GM21423 (cell line): ENCODE measurements at regions not wholly inside any gene's neighbourhood (a gene's known extent, or its start where the extent isn't known, plus 50 kb on each side); places are given as distances from the start of the nearest gene placed in this dataset.
"Not testable (repeated sequence)": the region's sequence is repeated elsewhere in the genome, so short reads cannot be mapped to it uniquely, and the experiment has no call there.

Source experiments
- ATAC-seq: cut with Tn5 transposase; IDR thresholded peaks from one replicate; pipeline ENCODE4 v1.9.1; 2021; ENCODE audit warnings: mild to moderate bottlenecking, moderate library complexity; ENCODE audit not compliant: unreplicated experiment

DNA sequence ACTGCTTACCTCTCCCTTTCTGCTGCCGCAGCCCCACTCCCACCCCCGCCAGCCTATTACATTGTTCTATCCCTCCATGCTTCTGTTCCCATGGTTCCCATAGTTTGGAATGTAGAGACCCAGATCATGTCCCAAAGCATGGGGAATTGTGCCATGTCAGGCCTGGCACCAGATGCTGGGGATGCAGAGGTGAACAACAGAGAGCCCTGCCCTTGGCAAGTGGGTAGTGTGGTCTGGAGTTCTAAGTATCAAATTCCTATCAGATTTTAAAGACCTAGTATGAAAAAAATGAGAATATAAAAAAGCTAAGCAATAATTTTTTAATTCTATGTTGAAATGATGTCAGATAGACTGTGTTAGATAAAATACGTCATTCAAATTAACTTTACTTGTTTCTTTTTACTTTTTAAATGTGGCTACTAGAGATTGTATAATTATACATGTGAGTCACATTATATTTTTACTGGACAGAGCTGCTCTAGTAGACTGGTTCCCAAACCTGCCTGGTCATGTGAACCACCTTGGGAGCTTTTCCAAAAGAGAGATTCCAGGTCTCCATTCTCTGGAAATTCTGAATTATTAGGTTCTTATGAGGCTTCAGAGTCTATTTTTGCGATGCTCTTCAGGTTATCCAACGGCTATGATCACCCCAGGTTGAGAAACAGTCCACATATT is 113.0 kb upstream of the DAB1 start:
- ATAC-seq: no peak

DNA sequence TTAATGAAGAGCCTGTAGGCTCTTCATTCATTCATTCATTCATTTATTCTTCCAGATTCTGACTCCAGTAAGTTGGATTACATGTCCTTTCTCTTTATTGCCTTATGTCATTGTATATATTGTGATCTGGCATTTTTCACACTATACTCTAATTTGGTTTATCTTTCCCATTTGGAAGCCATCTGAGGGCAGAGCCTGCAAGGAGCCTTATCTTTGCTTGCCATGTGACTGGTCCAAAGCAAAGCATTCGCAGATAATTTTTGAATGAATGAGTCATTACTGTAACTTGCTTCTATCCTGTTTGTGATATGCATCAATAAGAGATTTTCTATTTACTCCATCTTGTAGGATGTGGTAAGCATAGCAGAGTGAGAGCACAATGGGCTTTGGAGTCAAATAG is 108.4 kb upstream of the DAB1 start:
- no peak for ATAC-seq

DNA sequence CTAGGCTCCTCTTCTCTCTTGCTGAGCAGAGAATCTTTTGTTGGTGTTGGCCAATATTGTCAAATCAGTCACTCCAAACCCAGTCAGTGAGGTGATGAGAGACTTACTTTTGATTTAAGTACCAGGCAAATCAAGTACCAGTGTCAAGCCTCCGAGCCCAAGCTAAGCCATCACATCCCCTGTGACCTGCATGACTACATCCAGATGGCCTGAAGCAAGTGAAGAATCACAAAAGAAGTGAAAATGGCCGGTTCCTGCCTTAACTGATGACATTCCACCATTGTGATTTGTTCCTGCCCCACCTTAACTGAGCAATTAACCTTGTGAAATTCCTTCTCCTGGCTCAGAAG is 107.0 kb upstream of the DAB1 start:
- ATAC-seq: not testable (repeated sequence)

DNA sequence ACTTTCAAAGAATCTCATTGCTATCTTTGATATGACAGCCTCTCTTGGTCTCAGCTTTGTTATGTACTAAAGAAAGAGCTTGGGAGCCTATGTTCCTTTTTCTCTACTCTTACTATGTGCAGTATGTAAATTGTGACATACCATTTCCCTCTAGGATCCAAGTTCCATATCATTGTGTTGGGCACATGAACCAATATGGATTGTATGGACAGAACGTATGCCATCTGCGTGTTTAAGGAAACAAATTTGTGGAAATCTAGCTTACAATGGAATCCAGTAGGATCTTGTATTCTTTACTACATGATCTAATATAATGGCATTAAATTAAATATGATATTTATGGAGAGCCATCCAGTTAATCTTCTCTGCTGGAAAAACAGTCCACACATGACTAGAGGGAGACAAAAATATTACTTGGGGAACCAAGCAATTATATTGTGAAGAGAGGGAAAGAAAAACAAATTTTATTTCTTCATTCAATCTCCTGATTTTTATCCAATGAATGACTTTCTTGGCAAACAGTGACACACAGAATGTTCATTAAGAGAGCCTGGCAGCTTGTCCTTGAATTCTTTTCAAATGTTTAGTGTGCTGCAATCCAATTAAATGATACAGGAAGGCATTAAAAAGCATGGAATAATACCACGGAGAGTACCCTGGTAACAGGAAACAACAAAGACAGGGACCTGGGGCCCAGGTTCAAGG is 106.5 kb upstream of the DAB1 start:
- ATAC-seq: no peak

DNA sequence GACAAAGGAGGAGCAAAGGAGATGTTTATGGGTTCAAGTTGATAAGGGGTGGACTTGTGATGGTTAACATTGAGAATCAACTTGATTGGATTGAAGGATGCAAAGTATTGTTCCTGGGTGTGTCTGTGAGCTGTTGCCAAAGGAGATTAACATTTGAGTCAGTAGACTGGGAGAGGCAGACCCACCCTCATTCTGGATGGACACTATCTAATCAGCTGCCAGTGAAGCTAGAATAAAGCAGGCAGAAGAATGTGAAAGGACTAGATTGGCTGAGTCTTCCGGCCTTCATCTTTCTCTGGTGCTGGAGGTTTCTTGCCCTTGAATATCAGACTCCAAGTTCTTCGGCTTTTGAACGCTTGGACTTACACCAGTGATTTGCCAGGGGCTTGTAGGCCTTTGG is 98.7 kb upstream of the DAB1 start:
- ATAC-seq: no peak

DNA sequence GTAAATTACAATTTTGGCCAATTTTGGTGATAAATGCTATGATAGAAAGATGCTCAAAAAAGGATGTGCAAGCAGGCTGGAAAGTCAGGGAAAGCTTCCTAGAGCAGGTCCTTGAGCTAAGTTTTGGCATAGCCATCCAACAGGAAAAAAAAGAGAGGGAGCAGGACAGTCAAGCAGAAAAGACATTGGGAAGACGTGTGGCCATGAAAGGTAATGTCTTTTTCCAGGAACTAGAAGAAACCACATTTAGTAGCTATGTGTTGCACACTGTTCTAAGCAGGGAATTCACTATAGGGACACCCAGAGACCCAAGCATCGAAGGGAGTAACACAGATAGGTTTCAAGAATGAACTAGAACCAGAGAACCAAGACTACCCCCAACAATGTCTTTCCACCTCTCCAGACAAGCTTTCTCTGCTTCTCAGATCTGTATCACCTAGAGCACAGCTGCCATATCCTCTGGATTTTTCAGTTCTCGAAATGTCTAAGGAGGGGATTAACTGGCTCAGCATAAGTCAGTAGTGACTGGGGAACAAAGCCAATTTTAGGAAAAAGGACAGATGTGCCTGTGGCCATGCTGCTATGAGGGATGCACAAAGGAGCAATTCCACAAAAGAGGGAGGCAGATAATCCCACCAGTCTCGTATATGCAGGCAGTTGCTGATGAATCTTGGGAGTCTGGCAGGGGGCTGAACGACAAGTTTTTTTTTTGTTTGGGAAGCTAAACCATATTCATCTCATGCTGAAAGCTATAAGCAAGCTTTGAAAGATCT is 97.1 kb upstream of the DAB1 start:
- no peak for ATAC-seq

DNA sequence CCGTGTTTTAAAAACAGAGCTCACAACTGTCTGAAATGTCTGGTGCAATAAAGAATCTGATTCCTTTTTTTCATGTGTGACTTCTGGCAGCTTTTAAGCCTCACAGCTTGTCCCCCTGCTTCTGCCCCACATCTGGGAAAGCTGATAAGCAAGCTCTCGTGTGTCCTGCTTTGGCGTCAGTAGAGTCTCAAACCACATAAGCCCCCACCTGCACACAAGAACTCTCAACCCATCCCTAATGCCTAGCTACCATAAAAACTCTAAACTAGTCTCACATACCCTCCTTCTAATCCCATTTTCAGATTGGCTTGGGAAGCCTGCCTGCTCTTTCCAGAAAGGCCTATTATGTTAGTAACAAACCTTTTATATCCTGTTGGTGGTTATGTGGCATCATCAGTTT is 94.6 kb upstream of the DAB1 start:
- ATAC-seq: no peak

DNA sequence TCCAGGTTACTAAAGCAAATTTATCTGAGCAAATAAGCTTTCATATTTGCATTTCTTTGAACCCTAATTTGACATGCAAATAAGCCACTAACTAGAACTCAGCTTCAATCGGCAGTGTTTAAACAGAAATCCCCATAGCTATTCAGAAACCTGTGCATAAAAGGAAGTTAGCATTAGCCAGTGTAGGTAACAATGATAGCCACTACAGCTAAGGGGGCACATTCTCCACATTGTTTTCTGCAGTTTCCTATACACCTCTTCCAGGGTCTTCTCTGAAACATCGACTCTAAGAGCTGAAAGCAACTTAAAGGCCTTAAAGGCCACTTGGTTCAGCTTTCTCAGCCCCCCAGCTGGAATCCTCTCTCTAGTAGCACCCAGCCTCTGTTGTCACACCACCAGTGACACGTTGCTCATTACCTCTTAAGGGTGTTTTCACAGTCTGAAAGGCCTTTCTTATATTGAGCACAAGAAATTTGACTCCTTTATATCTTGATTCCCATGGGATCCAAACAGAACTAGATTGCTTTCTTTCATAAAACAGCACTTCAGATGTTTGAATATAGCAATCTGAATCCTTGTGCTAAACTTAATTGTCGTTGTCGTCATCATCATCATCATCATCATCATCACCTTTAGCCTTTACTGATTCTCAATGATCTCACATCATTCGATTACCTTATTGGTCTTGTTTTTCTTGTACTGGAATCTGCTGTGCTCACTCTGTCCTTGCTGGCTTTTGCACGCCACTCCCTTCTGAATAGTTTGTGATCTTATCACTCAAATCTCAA is 93.9 kb upstream of the DAB1 start:
- ATAC-seq: no peak

DNA sequence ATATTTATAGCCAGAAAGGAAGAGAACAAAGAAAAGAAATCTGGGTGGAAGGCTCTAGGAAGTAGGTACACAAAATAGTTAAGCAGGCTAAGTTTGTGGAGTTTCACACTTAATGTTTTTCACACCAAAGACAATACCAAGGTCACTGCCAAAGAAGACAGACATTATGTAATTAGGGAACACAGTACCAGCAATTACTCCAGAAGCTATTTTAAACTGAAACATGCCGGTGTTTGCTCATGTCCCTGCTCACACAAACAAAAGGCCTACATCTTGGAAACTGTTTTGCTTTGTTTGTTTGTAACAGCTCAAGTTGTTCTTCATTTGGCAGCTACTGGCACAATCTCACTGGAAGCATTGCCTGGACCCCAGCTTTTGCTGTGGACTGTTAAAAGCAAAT is 88.5 kb upstream of the DAB1 start:
- no peak for ATAC-seq

DNA sequence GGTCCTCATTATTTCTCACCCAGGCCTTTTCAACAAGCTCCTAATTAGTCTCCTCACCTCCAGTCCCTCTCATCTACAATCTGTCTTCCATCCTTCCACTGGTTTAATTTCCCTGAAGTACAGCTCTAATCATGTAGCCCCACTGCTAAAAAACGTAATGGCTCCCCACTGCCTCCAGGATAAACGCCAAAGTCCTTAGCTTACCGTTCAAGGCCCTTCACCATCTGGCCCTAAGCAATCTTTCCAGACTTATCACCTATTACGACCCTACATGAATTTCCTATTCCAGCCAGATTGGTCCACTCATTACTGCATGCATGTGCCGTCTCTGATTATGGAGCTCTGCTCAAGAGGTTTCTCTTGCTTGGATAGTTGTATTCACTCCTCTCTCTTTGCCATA is 83.1 kb upstream of the DAB1 start:
- ATAC-seq: no peak

DNA sequence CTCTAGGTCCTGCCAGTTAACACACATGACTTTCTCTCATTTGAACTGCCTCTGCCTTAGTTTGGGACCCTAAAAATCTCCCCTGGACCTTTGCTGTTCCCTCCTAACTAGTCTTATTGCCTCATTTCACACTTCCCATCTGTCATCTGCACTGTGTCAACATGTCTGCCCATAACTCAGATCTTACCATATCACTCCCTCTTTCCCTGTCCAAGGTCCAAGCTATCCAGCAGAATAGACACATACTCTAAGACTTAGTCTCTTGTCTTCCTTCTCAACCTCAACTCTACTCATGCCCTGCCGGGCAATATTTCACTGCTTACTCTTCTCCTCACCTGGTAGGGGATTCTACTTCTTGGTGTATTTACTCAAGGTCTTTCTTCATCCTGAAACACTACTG is 79.5 kb upstream of the DAB1 start:
- ATAC-seq: no peak

DNA sequence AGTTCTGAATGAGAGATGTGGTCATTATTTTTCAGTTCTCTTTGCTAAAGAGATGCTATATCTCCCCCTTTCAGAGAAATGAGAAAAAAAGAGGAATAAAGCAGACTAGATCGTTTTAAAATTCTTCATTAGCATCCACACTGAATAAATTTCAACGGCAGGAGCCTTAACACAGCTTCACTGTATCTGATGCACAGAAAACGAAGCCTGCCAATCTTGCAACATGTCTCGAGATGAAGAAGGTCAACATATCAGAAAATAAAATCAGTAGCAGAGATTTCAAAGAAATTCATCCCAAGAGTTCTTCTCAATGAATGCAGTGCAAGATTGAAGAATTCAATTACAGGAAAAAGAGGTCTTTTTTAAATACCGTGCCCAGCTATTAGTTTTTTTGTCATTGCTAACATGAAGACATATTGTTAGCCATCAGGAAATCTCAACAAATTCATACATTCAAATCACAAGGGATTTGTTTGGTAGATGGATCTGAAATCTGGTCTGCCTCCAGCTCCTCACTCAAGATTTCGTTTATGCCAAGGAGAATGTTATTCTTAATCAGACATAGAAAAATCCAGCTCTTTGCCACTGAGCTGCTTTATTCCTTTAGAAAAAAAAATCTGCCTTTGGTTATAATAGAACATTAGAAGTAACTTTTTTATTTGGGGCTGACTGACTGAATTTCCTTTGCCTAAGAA is 76.4 kb upstream of the DAB1 start:
- ATAC-seq: no peak

DNA sequence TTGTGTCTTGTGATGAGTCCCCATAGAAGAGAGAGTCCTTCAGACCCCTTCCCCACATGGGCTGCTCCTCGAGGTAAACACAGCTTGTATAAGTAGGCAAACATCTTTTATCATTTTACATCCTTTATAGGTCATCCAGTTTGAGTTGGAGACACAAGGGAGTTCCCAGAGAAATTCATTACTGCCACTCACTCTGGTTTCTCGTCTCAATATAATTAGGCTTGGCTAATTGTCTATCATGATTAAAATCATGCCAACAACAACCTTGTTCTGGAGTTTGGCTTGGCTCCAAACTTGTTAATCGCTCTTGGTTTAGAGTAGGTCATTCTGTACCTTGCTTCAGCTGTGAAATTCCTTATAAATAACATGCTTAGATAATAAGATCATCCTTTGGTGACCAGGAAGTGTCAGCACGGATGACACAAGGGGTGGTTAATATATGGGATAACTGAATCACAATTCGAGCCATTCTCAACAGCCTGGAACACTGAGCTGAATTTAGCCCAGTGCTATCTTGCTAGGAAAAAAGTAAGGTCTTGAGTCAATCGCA is 70.7 kb upstream of the DAB1 start:
- no peak for ATAC-seq

DNA sequence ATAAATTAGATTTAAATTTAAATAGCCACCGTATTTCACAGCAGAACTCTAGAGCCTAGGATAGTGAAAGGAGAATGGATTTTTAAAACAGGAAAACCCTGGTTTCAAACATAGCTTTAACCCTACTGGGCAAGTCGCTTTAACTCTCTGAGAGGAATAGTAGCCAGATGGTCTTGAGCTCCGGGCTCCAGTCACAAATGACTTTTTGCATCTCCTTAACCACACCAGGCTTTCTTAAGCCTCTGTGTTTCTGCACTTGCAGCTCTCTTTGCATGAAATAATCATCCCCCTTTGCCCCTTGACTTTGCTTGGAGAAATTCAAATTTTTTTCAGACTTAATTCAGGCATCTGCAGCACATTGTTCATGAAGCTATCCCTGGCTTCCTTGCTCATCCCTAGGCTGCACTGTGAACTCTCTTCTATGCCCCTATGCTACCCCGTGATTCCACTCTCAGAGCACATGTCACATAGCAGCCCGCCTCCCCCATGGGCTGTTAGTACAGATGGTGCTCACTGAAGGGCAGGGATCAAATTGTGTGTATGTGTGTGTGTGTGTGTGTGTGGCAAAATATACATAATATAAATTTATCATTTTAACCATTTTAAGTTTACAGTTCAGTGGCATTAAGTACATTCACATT is 68.8 kb upstream of the DAB1 start:
- ATAC-seq: no peak

DNA sequence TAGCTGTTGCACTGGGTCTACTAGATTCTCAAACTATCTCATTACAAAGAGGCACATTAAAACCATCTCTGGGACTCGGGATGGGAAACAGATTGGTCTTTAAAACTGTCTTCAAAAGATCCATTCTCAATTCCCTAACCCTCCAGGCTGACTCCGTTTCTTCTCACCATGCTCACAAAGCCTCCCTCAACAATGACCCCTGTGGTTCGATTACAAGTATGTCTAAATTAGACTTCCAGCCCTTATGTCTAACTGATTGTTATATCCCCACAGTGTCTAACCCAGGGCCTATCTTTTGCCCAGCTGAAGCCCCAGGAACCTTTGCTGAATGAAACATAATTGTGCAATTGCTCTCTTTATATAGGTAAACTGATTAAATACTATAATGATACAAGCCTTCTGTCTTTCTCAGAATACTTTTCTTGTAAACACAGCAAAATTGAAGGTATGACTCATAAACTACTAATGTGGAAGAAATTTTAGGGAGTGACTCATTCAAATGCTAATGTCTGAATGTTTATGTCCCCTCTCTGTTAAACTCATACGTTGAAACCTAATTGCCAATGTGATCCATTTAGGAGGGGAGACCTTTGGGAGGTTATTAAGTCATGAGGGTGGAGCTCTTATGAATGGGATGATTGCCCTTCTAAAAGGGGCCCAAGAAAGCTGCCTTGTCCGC is 65.6 kb upstream of the DAB1 start:
- no peak for ATAC-seq

DNA sequence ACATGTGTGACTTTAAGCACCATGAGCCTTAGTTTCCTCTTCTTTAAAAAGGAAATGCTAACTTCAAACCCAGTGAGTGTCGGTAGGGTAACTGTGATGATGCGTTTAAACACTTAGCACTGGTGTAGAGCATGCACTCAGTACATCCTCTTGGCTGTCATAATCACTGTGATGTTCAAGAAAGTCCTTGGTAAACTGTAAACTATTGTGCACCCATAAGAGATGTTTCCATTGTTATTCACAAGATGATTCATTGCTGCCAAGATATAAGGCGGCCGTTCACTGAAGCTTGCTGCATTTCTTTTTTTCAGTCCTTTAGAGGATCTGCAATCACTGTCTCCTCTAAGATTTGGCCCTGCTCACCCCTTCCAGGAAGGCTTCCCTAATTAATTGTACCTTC is 61.8 kb upstream of the DAB1 start:
- ATAC-seq: no peak

DNA sequence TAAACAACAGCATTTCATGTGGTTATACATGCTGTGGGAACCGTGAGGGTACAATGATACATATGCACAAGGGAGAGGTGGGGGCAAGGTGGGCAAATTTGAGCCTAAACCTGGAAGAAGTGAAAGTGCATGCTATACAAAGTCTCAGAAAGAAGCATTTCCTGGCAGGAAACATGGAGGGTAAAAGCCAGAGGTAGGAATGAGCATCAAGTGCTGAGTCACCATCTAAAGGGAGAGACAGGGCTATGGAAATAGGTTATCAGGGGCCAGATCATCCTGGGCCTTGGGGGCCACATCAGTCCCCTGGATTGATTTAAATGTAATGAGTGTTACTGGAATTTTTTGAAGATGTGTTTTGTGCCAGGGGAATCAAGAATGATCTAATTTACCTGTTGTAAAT is 60.1 kb upstream of the DAB1 start:
- no peak for ATAC-seq

DNA sequence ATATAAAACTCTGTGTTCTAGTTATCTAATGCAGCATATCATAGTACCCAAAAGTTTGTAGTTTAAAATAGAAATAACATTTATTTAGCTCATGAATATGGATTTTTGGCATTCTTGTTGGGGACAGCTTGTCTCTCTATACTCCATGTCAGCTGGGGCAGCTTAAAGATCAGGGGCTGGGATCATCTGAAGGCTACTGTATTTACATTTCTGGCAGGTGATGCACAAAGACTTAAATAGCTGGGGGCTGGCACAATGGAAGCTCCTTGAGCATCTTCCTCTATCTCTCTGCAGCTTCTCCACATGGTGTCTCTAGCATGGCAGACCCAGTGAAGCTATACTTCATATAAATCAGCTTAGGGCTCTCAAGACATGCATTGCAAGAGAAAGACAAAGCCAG is 55.6 kb upstream of the DAB1 start:
- ATAC-seq: no peak

DNA sequence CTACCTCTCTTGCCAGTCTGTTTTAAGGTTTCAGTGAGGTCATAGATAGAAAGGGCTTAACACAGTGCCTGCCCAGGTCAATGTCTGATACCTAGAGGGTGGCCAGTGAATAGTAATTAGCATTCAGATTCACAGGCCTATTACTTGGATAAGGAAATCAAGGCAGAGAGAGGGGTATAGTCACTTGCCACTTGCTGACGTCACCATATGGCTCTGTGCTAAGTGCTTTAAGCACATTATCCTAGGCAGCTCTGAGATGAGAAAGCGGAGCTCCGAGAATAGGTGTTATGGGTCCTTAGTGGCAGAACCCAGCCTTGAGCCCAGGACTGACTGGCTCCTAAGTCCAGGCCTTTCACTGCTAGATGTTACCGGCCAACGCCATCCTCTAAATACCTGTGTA is 51.5 kb upstream of the DAB1 start:
- ATAC-seq: no peak
